GM21367 (cell line): ENCODE measurements at regions not wholly inside any gene's neighbourhood (a gene's known extent, or its start where the extent isn't known, plus 50 kb on each side); places are given as distances from the start of the nearest gene placed in this dataset.
A peak's percentile ranks its signal among the peaks of the same experiment; 100 is the strongest.

ENCODE experiments used
- ATAC-seq: cut with Tn5 transposase; IDR thresholded peaks from one replicate; pipeline ENCODE4 v1.9.1; 2021; ENCODE audit not compliant: unreplicated experiment

- ATAC-seq = no peak
Measured at GRCh38 chr2:129847043-129847442, 132.4 kb upstream of the RAB6C start.

GRCh38 chr2:129849559-129850160 is 129.8 kb upstream of the RAB6C start:
- peak; percentile 70 for ATAC-seq

- ATAC-seq = no peak
Measured at GRCh38 chr2:129857200-129857599, 122.3 kb upstream of the RAB6C start.

- no peak for ATAC-seq
Measured at GRCh38 chr2:129859175-129859574, 120.3 kb upstream of the RAB6C start.

- ATAC-seq = no peak
Measured at GRCh38 chr2:129860088-129860487, 119.4 kb upstream of the RAB6C start.

- ATAC-seq = no peak
Measured at GRCh38 chr2:129861666-129862288, 117.7 kb upstream of the RAB6C start.

GRCh38 chr2:129862668-129863067 is 116.8 kb upstream of the RAB6C start:
- no peak for ATAC-seq

GRCh38 chr2:129863350-129863749 is 116.1 kb upstream of the RAB6C start:
- no peak for ATAC-seq

GRCh38 chr2:129864719-129865118 is 114.7 kb upstream of the RAB6C start:
- ATAC-seq = no peak

GRCh38 chr2:129865976-129866375 is 113.5 kb upstream of the RAB6C start:
- no peak for ATAC-seq

- no peak for ATAC-seq
Measured at GRCh38 chr2:129866391-129866790, 113.1 kb upstream of the RAB6C start.

GRCh38 chr2:129868151-129868550 is 111.3 kb upstream of the RAB6C start:
- ATAC-seq = no peak

GRCh38 chr2:129870685-129871241 is 108.7 kb upstream of the RAB6C start:
- no peak for ATAC-seq

GRCh38 chr2:129872446-129872845 is 107.0 kb upstream of the RAB6C start:
- no peak for ATAC-seq

- ATAC-seq = no peak
Measured at GRCh38 chr2:129876541-129876940, 102.9 kb upstream of the RAB6C start.

GRCh38 chr2:129877289-129877741 is 102.2 kb upstream of the RAB6C start:
- ATAC-seq = peak; percentile 66

GRCh38 chr2:129877795-129878775 is 101.4 kb upstream of the RAB6C start:
- no peak for ATAC-seq

- ATAC-seq = no peak
Measured at GRCh38 chr2:129879614-129880180, 99.8 kb upstream of the RAB6C start.

GRCh38 chr2:129880309-129880708 is 99.2 kb upstream of the RAB6C start:
- no peak for ATAC-seq

GRCh38 chr2:129880971-129881370 is 98.5 kb upstream of the RAB6C start:
- no peak for ATAC-seq

- ATAC-seq = no peak
Measured at GRCh38 chr2:129881786-129882396, 97.6 kb upstream of the RAB6C start.
